HEK293 (cell line): ENCODE measurements at regions not wholly inside any gene's neighbourhood (a gene's known extent, or its start where the extent isn't known, plus 50 kb on each side); places are given as distances from the start of the nearest gene placed in this dataset.

Experiments
- IKZF3 ChIP-seq: fragments of 450-650 bp; IDR thresholded peaks from 2 replicates; pipeline ENCODE4 v1.5.0; 2018; ENCODE audit warnings: missing biosample characterization, mild to moderate bottlenecking, missing genetic modification characterization, moderate library complexity
- YY1 ChIP-seq: fragments of 450-650 bp; formaldehyde crosslinking; IDR thresholded peaks from 2 replicates; pipeline ENCODE4 v1.5.1; 2018; ENCODE audit warnings: missing biosample characterization, missing genetic modification characterization
- ZBTB7A ChIP-seq: fragments of 450-650 bp; formaldehyde crosslinking; IDR thresholded peaks from 2 replicates; pipeline ENCODE4 v1.5.1; 2016; ENCODE audit warnings: low read depth, missing biosample characterization, missing genetic modification characterization
- ZNF274 ChIP-seq, 2 experiments: fragments of 200-500 bp in 1 of 2; fragments of 450-650 bp in 1 of 2; sonication (Bioruptor generic) in 1 of 2; formaldehyde crosslinking in 1 of 2; IDR thresholded peaks; 2 replicates each; pipeline versions ENCODE4 v1.5.1 to v1.6.1; 2014 to 2016; ENCODE audit warnings: borderline replicate concordance in 1 of 2, inconsistent platforms in 1 of 2, low read length in 1 of 2, missing biosample characterization in 1 of 2, missing genetic modification characterization in 1 of 2
- TF ChIP-seq, protein P1 (sequence below): fragments of 450-650 bp; formaldehyde crosslinking; IDR thresholded peaks from 2 replicates; pipeline ENCODE4 v1.5.1; 2016; ENCODE audit warnings: missing biosample characterization, missing genetic modification characterization
- TF ChIP-seq, protein P2 (sequence below): fragments of 450-650 bp; formaldehyde crosslinking; IDR thresholded peaks from 2 replicates; pipeline ENCODE4 v1.5.1; 2016; ENCODE audit warnings: missing biosample characterization, missing genetic modification characterization

DNA sequence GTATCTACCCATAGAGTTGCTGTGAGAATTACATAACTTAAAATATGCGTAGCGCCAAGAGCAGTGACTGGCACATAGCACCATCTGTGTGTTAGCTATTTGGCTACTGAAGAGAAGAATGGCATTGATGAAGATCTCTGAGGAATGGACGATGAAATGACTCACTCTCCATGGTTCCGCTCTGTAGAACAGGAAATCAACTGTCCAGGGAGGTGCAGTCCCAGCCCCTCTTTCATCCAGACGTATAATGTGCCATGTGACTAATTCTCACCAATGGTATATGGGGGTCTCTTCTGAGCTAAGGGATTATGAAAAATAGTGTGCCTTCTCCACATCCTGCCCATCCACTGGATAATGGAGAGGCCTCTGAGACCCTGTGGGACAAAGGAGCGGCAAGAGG lies 254.8 kb downstream of the CYP26B1 start:
- no peak for TF ChIP-seq IKZF3
- TF ChIP-seq, protein P1, sequence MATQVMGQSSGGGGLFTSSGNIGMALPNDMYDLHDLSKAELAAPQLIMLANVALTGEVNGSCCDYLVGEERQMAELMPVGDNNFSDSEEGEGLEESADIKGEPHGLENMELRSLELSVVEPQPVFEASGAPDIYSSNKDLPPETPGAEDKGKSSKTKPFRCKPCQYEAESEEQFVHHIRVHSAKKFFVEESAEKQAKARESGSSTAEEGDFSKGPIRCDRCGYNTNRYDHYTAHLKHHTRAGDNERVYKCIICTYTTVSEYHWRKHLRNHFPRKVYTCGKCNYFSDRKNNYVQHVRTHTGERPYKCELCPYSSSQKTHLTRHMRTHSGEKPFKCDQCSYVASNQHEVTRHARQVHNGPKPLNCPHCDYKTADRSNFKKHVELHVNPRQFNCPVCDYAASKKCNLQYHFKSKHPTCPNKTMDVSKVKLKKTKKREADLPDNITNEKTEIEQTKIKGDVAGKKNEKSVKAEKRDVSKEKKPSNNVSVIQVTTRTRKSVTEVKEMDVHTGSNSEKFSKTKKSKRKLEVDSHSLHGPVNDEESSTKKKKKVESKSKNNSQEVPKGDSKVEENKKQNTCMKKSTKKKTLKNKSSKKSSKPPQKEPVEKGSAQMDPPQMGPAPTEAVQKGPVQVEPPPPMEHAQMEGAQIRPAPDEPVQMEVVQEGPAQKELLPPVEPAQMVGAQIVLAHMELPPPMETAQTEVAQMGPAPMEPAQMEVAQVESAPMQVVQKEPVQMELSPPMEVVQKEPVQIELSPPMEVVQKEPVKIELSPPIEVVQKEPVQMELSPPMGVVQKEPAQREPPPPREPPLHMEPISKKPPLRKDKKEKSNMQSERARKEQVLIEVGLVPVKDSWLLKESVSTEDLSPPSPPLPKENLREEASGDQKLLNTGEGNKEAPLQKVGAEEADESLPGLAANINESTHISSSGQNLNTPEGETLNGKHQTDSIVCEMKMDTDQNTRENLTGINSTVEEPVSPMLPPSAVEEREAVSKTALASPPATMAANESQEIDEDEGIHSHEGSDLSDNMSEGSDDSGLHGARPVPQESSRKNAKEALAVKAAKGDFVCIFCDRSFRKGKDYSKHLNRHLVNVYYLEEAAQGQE (tag by site-specific recombination) = no peak
- no peak for TF ChIP-seq ZNF274 (IDR thresholded peaks at IDR 0.05; ENCODE audit: low read length)
- no peak for TF ChIP-seq ZNF274 (tag by site-specific recombination; IDR thresholded peaks at IDR 0.05; ENCODE audit: borderline replicate concordance)
- no peak for TF ChIP-seq ZBTB7A (tag by site-specific recombination)
- TF ChIP-seq, protein P2, sequence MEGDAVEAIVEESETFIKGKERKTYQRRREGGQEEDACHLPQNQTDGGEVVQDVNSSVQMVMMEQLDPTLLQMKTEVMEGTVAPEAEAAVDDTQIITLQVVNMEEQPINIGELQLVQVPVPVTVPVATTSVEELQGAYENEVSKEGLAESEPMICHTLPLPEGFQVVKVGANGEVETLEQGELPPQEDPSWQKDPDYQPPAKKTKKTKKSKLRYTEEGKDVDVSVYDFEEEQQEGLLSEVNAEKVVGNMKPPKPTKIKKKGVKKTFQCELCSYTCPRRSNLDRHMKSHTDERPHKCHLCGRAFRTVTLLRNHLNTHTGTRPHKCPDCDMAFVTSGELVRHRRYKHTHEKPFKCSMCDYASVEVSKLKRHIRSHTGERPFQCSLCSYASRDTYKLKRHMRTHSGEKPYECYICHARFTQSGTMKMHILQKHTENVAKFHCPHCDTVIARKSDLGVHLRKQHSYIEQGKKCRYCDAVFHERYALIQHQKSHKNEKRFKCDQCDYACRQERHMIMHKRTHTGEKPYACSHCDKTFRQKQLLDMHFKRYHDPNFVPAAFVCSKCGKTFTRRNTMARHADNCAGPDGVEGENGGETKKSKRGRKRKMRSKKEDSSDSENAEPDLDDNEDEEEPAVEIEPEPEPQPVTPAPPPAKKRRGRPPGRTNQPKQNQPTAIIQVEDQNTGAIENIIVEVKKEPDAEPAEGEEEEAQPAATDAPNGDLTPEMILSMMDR = no peak
- no peak for TF ChIP-seq YY1 (tag by site-specific recombination)
